Common myeloid progenitor, CD34-positive (primary cell): ENCODE measurements at regions not wholly inside any gene's neighbourhood (a gene's known extent, or its start where the extent isn't known, plus 50 kb on each side); places are given as distances from the start of the nearest gene placed in this dataset.

Source experiments
- CTCF ChIA-PET: fragments of 350-600 bp; sonication (Branson Sonifier 250); formaldehyde crosslinking; loops from one replicate; lab custom pipeline; 2021; ENCODE audit warnings: antibody characterized with exemption; lab: Charles Lee
- POLR2A ChIA-PET: fragments of 350-600 bp; sonication (Branson Sonifier 250); formaldehyde crosslinking; loops from one replicate; lab custom pipeline; 2021; ENCODE audit warnings: antibody characterized with exemption; lab: Charles Lee
- DNase-seq, 3 donors: peaks; one replicate each; pipeline versions ENCODE4 v3.0.0 to v3.0.0-alpha.2; 2013
- H3K27ac ChIP-seq, 2 experiments: 1 replicate in 1 of 2; 2 replicates in 1 of 2; pipeline ENCODE4 v1.7.0; 2013; ENCODE audit warnings: inconsistent platforms in 2 of 2, low read length in 2 of 2, mild to moderate bottlenecking in 2 of 2, low read depth in 1 of 2, moderate library complexity in 1 of 2; ENCODE audit not compliant: severe bottlenecking in 2 of 2, insufficient read depth in 1 of 2, poor library complexity in 1 of 2
- H3K27me3 ChIP-seq, 5 experiments: replicated peaks in 2 of 5; 1 replicate in 3 of 5; 2 replicates in 2 of 5; pipeline versions ENCODE4 v1.6.1 to v1.7.0; 2013; ENCODE audit warnings: low read length in 4 of 5, mild to moderate bottlenecking in 2 of 5, moderate library complexity in 2 of 5, inconsistent platforms in 1 of 5; ENCODE audit not compliant: insufficient read depth in 5 of 5, control insufficient read depth in 4 of 5
- H3K36me3 ChIP-seq, 4 experiments: 1 replicate in 2 of 4; 2 replicates in 2 of 4; pipeline versions ENCODE4 v1.6.1 to v1.7.0; 2013; ENCODE audit warnings: low read length in 3 of 4, control low read depth in 1 of 4, mild to moderate bottlenecking in 1 of 4; ENCODE audit not compliant: control insufficient read depth in 4 of 4, insufficient read depth in 4 of 4
- H3K4me1 ChIP-seq, 4 experiments: 1 replicate in 3 of 4; 2 replicates in 1 of 4; pipeline versions ENCODE4 v1.6.1 to v1.7.1; 2013; ENCODE audit warnings: low read length in 3 of 4, mild to moderate bottlenecking in 3 of 4, control low read depth in 1 of 4, inconsistent platforms in 1 of 4, moderate library complexity in 1 of 4; ENCODE audit not compliant: control insufficient read depth in 4 of 4, insufficient read depth in 4 of 4; ENCODE audit errors: control extremely low read depth in 1 of 4
- H3K4me3 ChIP-seq, 7 experiments: 1 replicate in 4 of 7; 2 replicates in 3 of 7; pipeline versions ENCODE4 v1.5.1 to v1.7.0; 2013; ENCODE audit warnings: mild to moderate bottlenecking in 7 of 7, low read length in 6 of 7, moderate library complexity in 6 of 7, inconsistent platforms in 2 of 7, low read depth in 2 of 7, control low read depth in 1 of 7; ENCODE audit not compliant: insufficient read depth in 4 of 7, control insufficient read depth in 1 of 7; ENCODE audit errors: extremely low read depth in 1 of 7
- H3K9me3 ChIP-seq, 5 experiments: 1 replicate in 4 of 5; 2 replicates in 1 of 5; pipeline versions ENCODE4 v1.6.1 to v1.7.1; 2013; ENCODE audit warnings: low read length in 4 of 5, mild to moderate bottlenecking in 2 of 5, inconsistent platforms in 1 of 5, low read depth in 1 of 5, moderate library complexity in 1 of 5; ENCODE audit not compliant: control insufficient read depth in 4 of 5, insufficient read depth in 2 of 5; ENCODE audit errors: control extremely low read depth in 1 of 5
- WGBS: methylation state at CpG from one replicate; pipeline ENCODE4 v1.1.5; 2013; ENCODE audit not compliant: insufficient coverage; 5-methylcytosine and 5-hydroxymethylcytosine counted together

DNA sequence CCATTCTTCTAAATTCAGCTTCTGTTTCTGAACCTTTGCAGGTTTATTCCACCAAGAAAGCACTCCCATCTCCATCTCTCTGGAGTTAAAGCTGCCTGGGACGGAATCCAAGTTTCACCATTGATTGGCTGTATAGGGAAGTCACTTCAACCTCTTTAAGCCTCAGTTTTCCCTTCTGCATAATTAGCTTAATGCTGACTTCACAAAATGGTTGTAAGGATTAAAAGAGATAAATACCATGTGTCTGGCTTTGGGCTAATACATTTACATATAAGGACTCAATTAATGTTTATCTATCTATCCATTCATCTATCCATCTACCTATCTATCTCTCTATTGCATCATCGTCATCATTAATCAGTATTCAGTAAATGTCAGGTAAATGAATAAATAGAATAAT is 629.6 kb upstream of the MGMT start:
- Histone ChIP-seq H3K4me3 (no peak overlapping the region), H3K27me3 (peaks cover 0 to 22% (median 9%) of the 10 kb centered on the region in 5 experiments), H3K27ac (no peak overlapping the region), H3K36me3 (no peaks in the 10 kb centered on the region), H3K9me3 (no peaks in the 10 kb centered on the region), H3K4me1 (no peaks in the 10 kb centered on the region)
- CTCF ChIA-PET: no interaction called here
- WGBS: no CpG with 5 or more reads among the region's 2 CpGs
- POLR2A ChIA-PET: no interaction called here
- DNase-seq: no peak

DNA sequence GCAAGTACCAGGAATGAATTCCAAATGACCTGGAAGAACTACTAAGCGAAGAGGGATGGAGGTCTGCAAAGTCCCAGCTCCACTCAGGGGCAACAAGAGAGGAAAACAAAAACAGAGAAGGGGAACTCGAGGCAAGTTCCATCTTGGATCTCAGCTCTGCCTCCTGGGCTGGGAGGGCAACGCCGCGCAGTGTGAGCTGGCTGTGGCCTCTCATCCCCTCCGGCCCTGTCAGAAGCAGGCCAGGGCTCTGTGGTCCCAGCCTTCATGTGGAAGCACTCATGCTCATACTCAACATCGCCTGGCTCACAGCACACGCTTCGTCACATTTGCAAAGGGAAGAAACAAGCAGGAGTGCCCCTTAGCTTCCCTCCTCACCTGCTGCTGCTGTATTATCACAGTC is 627.9 kb upstream of the MGMT start:
- no peak for DNase-seq
- Histone ChIP-seq H3K9me3 (no peaks in the 10 kb centered on the region), H3K27ac (no peak overlapping the region), H3K4me3 (no peak overlapping the region), H3K4me1 (no peaks in the 10 kb centered on the region), H3K27me3 (peaks cover 0 to 22% (median 9%) of the 10 kb centered on the region in 5 experiments), H3K36me3 (no peaks in the 10 kb centered on the region)
- ChIA-PET POLR2A (no interaction called here), CTCF (no interaction called here)
- 94% methylated on average over 9 of the region's 9 CpGs for WGBS

GRCh38 chr10:128839701-128840100 is 627.3 kb upstream of the MGMT start:
- no peaks in the 10 kb centered on the region for H3K36me3 ChIP-seq
- POLR2A ChIA-PET: no interaction called here
- CTCF ChIA-PET: no interaction called here

DNA sequence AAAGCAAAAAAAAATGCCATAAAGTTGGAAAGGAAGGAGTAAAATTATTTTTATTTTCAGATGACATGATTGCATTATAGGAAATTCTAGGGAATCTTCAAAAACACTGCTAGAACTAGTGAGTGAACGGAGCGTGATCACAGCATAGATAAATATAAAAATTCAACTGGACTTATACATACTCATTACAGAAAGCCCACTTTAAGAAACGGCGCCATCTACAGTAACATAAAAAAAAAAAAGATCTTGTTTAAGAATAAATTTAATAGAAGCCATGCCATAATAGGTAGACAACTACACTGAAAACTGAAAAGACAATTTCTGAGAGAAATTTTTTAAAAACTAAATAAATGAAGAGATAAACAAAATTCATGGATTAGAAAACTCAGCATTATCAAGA is 623.1 kb upstream of the MGMT start:
- no peaks in the 10 kb centered on the region for H3K4me1 ChIP-seq
- no peak overlapping the region for H3K27ac ChIP-seq
- ChIA-PET POLR2A (no interaction called here), CTCF (no interaction called here)
- no peak overlapping the region for H3K4me3 ChIP-seq
- H3K36me3 ChIP-seq: no peaks in the 10 kb centered on the region
- WGBS: no CpG with 5 or more reads among the region's 4 CpGs
- peak; percentile 5 to 29 (median 24) for DNase-seq
- H3K9me3 ChIP-seq: no peaks in the 10 kb centered on the region
- peaks cover 2 to 21% (median 6%) of the 10 kb centered on the region in 5 experiments for H3K27me3 ChIP-seq

More at GRCh38 chr10:128839701-128840100, 627.3 kb upstream of the MGMT start:
- Histone ChIP-seq H3K9me3 (no peaks in the 10 kb centered on the region), H3K4me3 (no peak overlapping the region), H3K27ac (no peak overlapping the region), H3K27me3 (peaks cover 0 to 19% (median 9%) of the 10 kb centered on the region in 5 experiments), H3K4me1 (no peaks in the 10 kb centered on the region)
- DNase-seq: no peak

DNA sequence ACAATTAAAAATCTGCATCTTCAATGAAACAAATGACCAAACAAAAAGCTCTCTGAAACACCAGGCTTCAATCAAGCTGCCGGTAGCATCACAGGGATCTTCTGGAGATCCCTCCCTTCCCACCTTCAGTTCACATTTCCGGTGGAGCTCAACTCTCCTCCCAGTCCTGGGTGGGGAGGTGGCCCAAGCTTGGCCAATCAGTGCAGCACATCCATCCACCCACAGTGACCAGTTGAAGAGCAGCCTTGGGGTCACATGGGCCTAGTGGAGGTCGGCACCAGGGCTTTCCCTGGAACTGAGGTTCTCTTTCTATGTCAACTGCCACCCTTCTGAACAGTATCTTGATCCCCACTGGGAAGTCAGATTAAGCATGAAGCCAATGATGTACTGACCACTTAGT is 620.1 kb upstream of the MGMT start:
- WGBS: 100% methylated on average over 2 of the region's 3 CpGs
- no peaks in the 10 kb centered on the region for H3K9me3 ChIP-seq
- CTCF ChIA-PET: no interaction called here
- no peak overlapping the region for H3K4me3 ChIP-seq
- POLR2A ChIA-PET: no interaction called here
- no peaks in the 10 kb centered on the region for H3K4me1 ChIP-seq
- no peak for DNase-seq
- H3K36me3 ChIP-seq: no peaks in the 10 kb centered on the region
- H3K27me3 ChIP-seq: peaks cover 2 to 25% (median 9%) of the 10 kb centered on the region in 5 experiments
- H3K27ac ChIP-seq: no peak overlapping the region

- WGBS: 100% methylated on average over 1 of the region's 5 CpGs
- Histone ChIP-seq H3K9me3 (no peaks in the 10 kb centered on the region), H3K4me1 (no peaks in the 10 kb centered on the region), H3K4me3 (peak overlapping the region in 1 of 7 experiments; percentile 4), H3K27me3 (peaks cover 0 to 25% (median 3%) of the 10 kb centered on the region in 5 experiments), H3K36me3 (no peaks in the 10 kb centered on the region), H3K27ac (no peak overlapping the region)
- POLR2A ChIA-PET: no interaction called here
- CTCF ChIA-PET: interaction anchor here (1.1 kb wide), 1 partner anchor 11 kb away, joined by 4 read pairs; no protein-coding TSS in a partner anchor
- DNase-seq: no peak
These were observed 618.2 kb upstream of the MGMT start for GRCh38 chr10:128848810-128849209.

DNA sequence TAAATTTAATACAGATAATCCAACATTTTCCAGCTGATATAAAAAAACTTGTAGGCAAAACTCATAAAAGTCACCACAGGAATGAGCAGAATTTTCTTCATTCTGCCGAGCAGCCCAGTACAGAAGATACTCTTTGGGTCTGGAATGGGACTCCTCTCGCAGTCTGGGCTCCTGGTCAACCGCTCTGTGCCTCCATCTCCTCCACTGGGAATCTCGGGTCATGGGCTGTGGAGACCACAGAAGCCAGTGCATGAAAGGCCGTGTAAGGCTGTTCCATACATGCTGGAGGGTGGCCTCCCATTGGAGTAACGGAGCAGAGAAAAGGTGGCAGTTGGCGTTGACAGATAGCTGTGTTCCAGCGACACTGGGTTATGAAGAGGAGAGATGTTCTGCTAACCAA is 616.4 kb upstream of the MGMT start:
- H3K9me3 ChIP-seq: no peaks in the 10 kb centered on the region
- no peak overlapping the region for H3K4me3 ChIP-seq
- CTCF ChIA-PET: no interaction called here
- peaks cover 0 to 25% (median 3%) of the 10 kb centered on the region in 5 experiments for H3K27me3 ChIP-seq
- POLR2A ChIA-PET: no interaction called here
- H3K36me3 ChIP-seq: no peaks in the 10 kb centered on the region
- 98% methylated on average over 6 of the region's 8 CpGs for WGBS
- H3K27ac ChIP-seq: no peak overlapping the region
- H3K4me1 ChIP-seq: no peaks in the 10 kb centered on the region
- DNase-seq: no peak
